Memory B cell (primary cell): ENCODE measurements at regions not wholly inside any gene's neighbourhood (a gene's known extent, or its start where the extent isn't known, plus 50 kb on each side); places are given as distances from the start of the nearest gene placed in this dataset.

Experiments
- ATAC-seq: fragments of 150-1000 bp; cut with Tn5 transposase; 2 replicates; pipeline ENCODE4 v1.10.0; 2021; ENCODE audit warnings: low read depth, mild to moderate bottlenecking, moderate library complexity
- DNase-seq, 2 donors: peaks; one replicate each; pipeline ENCODE4 v3.0.0; 2022; ENCODE audit warnings: low spot score in 2 of 2
- H3K27ac Mint-ChIP-seq: one replicate; pipeline ENCODE4 v1.8.0; 2022; ENCODE audit warnings: mild to moderate bottlenecking, moderate library complexity, mixed read lengths
- H3K27me3 Mint-ChIP-seq: one replicate; pipeline ENCODE4 v1.8.0; 2022; ENCODE audit warnings: mixed read lengths
- H3K36me3 Mint-ChIP-seq: one replicate; pipeline ENCODE4 v1.8.0; 2022; ENCODE audit warnings: mild to moderate bottlenecking, mixed read lengths
- H3K4me1 Mint-ChIP-seq: one replicate; pipeline ENCODE4 v1.8.0; 2022; ENCODE audit warnings: mixed read lengths
- H3K4me3 Mint-ChIP-seq: one replicate; pipeline ENCODE4 v1.8.0; 2022; ENCODE audit warnings: mild to moderate bottlenecking, moderate library complexity, mixed read lengths
- H3K9me3 Mint-ChIP-seq: one replicate; pipeline ENCODE4 v1.8.0; 2022; ENCODE audit warnings: mixed read lengths

DNA sequence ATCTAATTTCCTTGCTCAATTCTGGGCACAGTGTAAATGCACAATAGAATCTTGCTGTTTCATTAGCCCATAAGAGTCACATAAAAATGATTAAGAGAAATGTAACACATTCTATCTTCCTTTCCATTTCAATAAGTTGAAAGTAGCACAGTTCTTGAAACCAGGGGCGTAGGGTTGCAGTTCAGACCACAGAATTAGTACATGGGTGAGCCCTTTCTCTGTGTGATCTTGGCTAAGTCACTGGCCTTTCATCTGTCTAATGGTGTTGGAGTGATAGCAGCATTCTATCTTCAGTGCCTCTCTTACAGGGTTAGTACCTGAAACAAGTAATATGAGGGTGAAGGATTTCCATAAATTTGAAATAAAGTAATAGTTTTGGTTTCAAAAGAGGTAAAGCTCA is 445.3 kb upstream of the ZNF462 start:
- Mint-ChIP-seq H3K27me3 (no peaks in the 10 kb centered on the region), H3K9me3 (peaks cover 8% of the 10 kb centered on the region), H3K36me3 (no peaks in the 10 kb centered on the region), H3K4me3 (no peak overlapping the region), H3K4me1 (no peaks in the 10 kb centered on the region), H3K27ac (no peak overlapping the region)
- no peak for DNase-seq
- no peak for ATAC-seq

DNA sequence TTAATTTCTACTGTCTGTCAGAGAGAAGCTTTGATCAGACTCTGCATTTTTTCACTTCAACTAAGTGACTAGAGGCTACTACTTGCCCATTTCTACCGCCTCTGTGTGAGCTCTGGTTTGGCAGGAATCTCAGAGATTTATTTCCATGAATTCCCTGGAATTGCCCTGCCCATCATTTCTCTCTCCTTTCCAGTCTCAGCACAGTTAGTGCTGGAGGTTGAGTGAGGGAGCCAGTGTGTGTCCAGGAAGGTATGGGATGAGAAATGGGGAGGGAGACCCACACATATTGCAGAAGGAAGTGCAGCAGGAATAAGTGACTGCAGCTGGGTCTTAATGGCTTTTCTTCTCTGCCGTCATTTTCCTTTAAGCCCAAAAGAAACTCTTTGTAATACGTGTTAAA is 443.1 kb upstream of the ZNF462 start:
- no peaks in the 10 kb centered on the region for H3K36me3 Mint-ChIP-seq
- peaks cover 8% of the 10 kb centered on the region for H3K9me3 Mint-ChIP-seq
- no peak for DNase-seq
- H3K27ac Mint-ChIP-seq = no peak overlapping the region
- no peak for ATAC-seq
- H3K4me1 Mint-ChIP-seq = no peaks in the 10 kb centered on the region
- H3K27me3 Mint-ChIP-seq = peaks cover 4% of the 10 kb centered on the region
- H3K4me3 Mint-ChIP-seq = no peak overlapping the region

DNA sequence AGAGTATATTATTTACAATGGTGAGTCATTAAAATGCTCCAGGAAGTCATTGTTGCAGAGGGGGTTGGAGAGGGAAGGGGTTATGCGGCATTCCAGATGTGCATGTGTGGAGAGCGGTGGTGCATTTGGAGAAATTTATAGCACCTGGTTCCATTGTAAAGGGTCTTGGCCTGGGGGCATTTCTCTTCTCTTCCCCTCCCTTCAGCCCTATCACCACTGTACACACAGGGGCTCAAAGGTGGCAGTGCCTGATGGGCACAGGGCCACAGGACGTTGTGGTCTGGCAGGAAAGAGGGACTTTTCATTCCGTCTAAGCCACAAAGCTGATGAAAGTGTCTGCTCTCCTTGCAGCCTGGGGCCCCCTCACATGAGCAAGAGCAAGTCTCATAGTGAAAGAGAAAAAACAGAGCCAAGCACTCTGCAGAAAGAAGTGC is 442.4 kb upstream of the ZNF462 start:
- Mint-ChIP-seq H3K27me3 (peaks cover 4% of the 10 kb centered on the region), H3K27ac (no peak overlapping the region), H3K4me3 (no peak overlapping the region), H3K4me1 (no peaks in the 10 kb centered on the region), H3K36me3 (no peaks in the 10 kb centered on the region), H3K9me3 (peaks cover 8% of the 10 kb centered on the region)
- DNase-seq (no peak), ATAC-seq (no peak)

DNA sequence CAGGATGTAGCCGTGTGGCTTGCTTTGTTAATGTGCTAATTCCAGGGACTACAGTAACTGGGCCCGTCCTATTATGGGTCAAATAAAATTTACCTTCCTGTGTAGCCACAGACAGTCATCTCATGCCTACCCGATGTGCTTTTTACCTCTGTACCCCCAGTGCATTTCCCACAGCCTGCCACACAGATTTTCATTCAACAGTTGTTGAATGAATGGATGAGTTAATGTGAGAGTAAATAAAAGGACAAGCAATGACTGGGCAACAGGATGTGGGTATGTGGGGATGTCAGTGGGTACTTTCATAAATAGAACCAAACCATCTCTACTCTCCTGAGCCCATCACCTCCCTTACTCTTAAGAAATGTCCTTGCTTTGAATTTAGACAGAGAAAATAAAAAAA is 441.2 kb upstream of the ZNF462 start:
- H3K27me3 Mint-ChIP-seq = peaks cover 4% of the 10 kb centered on the region
- H3K4me3 Mint-ChIP-seq = no peak overlapping the region
- H3K9me3 Mint-ChIP-seq = peaks cover 7% of the 10 kb centered on the region
- ATAC-seq = no peak
- H3K36me3 Mint-ChIP-seq = no peaks in the 10 kb centered on the region
- DNase-seq = no peak
- no peak overlapping the region for H3K27ac Mint-ChIP-seq
- H3K4me1 Mint-ChIP-seq = no peaks in the 10 kb centered on the region

DNA sequence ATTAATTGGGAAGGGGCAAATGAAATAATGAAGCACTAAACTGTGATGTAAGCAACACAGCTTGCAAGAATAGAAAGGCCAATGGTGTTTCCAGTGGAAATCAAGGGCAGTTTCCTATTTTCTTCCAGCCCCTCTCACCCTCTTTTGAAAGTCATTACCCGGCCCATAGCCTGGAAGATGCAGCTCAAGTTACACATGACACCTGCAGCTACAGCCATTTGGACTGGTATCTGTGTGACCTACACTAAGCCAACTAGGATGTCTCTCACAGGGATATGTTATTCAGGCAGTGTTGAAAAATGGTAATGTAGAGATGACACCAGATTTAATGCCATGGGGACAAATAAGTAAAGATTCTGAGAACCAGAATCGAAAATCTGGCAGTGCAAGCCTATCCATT is 439.4 kb upstream of the ZNF462 start:
- ATAC-seq (no peak), DNase-seq (no peak)
- no peak overlapping the region for H3K27ac Mint-ChIP-seq
- no peak overlapping the region for H3K4me3 Mint-ChIP-seq
- peaks cover 4% of the 10 kb centered on the region for H3K27me3 Mint-ChIP-seq
- H3K9me3 Mint-ChIP-seq = peaks cover 7% of the 10 kb centered on the region
- H3K36me3 Mint-ChIP-seq = no peaks in the 10 kb centered on the region
- no peaks in the 10 kb centered on the region for H3K4me1 Mint-ChIP-seq

DNA sequence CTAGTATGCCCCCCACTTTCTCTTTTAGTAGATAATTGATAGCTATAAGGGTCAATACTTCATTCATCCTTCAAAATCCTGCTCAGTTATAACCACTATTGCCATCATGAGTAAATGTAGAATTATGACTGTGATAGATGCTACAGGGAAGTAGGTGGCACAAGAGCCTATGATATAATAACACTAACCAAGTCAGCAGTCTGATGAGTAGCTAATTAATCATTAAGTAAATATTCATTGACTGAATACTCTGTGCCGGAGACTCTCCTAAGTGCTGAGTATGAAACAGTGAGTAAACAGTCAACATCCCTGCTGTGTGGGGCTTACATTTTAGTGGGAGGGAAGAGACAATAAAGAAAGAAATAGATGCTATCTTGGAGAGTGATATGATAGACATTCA is 430.3 kb upstream of the ZNF462 start:
- H3K36me3 Mint-ChIP-seq = no peaks in the 10 kb centered on the region
- H3K27me3 Mint-ChIP-seq = no peaks in the 10 kb centered on the region
- ATAC-seq (no peak), DNase-seq (no peak)
- H3K4me3 Mint-ChIP-seq = no peak overlapping the region
- H3K4me1 Mint-ChIP-seq = no peaks in the 10 kb centered on the region
- peaks cover 8% of the 10 kb centered on the region for H3K9me3 Mint-ChIP-seq
- no peak overlapping the region for H3K27ac Mint-ChIP-seq

DNA sequence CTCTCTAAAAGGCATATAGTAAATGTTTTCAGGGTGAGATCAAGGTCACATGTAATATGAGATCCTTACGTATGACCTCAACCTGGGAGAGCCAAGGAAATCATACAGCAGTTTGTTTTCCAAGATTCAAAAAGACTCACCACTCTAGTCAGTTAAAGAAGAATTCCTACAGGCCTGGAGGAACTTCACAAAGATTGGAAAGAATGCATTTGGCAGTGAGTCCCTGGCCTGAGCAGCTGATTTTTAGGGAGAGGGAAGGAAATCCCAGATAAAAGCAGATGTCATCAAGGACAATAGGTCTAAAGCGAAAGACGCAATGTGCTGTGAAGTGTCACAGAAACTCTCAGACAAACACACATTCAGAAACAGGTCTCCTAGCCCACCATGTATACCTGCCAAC is 424.0 kb upstream of the ZNF462 start:
- H3K27ac Mint-ChIP-seq = no peak overlapping the region
- H3K4me1 Mint-ChIP-seq = no peaks in the 10 kb centered on the region
- no peak for DNase-seq
- no peaks in the 10 kb centered on the region for H3K36me3 Mint-ChIP-seq
- ATAC-seq = no peak
- H3K4me3 Mint-ChIP-seq = no peak overlapping the region
- H3K9me3 Mint-ChIP-seq = peaks cover 11% of the 10 kb centered on the region
- H3K27me3 Mint-ChIP-seq = no peaks in the 10 kb centered on the region

DNA sequence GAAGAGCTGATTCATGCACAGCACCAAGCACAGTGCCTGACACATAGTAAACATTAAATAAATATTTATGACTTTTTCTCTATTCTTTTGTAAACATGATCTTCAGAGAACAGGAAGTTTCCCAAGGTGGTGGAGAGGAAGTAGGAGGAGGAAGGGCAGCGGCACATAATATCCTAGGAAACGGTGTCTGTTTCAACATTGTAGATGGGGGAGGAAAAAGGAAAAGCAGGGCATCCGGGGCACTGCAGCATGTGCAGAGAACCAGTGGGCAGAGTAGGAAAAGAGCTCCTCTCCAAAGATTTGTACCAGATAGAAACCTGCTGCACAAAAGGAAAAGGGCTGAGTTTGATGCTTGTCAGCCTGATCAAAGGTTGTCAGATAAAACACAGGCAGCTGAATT is 421.7 kb upstream of the ZNF462 start:
- Mint-ChIP-seq H3K36me3 (no peaks in the 10 kb centered on the region), H3K27me3 (no peaks in the 10 kb centered on the region), H3K27ac (no peak overlapping the region), H3K9me3 (peaks cover 8% of the 10 kb centered on the region), H3K4me3 (no peak overlapping the region), H3K4me1 (no peaks in the 10 kb centered on the region)
- DNase-seq (no peak), ATAC-seq (no peak)

DNA sequence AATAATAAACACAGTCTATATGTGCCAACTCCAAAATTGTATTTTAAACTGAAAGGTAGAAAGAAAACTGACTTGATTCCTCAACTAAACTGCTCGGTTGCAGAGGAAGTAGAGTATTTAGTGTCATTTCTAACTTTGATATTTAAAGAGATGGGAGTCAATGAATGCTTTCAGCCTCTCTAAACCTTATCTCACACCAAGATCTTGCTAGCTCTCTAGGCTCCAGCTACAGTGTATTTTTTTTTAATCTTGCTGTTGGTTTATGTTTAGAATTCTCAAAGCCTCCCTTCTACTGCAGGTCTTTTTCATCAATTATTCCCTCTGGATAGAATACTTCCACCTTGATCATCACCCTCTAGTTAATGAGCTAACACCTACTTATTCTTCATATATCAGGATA is 419.4 kb upstream of the ZNF462 start:
- H3K4me1 Mint-ChIP-seq = no peaks in the 10 kb centered on the region
- H3K4me3 Mint-ChIP-seq = no peak overlapping the region
- H3K27me3 Mint-ChIP-seq = no peaks in the 10 kb centered on the region
- no peak for ATAC-seq
- H3K36me3 Mint-ChIP-seq = no peaks in the 10 kb centered on the region
- no peak overlapping the region for H3K27ac Mint-ChIP-seq
- H3K9me3 Mint-ChIP-seq = peaks cover 8% of the 10 kb centered on the region
- no peak for DNase-seq

DNA sequence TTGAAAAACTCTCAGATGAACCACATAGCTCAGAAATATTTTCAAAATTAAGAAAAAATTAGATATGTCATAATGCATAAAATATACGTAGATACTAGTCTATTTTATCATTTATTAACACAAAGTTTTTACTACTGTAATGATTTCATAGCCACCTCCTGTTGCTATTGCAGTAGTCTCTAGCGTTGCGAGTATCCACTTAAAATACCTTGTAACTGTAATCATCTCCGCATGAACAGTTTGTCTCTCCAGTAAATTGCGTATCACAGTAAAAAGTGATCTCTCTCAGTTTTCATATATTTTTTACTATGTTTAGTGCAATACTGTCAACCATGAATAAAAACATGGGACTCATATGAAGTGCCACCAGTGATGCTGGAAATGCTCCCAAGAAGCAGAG is 417.9 kb upstream of the ZNF462 start:
- DNase-seq = no peak
- Mint-ChIP-seq H3K27me3 (no peaks in the 10 kb centered on the region), H3K27ac (no peak overlapping the region), H3K36me3 (no peaks in the 10 kb centered on the region), H3K4me3 (no peak overlapping the region), H3K4me1 (no peaks in the 10 kb centered on the region), H3K9me3 (peaks cover 6% of the 10 kb centered on the region)
- ATAC-seq = no peak

DNA sequence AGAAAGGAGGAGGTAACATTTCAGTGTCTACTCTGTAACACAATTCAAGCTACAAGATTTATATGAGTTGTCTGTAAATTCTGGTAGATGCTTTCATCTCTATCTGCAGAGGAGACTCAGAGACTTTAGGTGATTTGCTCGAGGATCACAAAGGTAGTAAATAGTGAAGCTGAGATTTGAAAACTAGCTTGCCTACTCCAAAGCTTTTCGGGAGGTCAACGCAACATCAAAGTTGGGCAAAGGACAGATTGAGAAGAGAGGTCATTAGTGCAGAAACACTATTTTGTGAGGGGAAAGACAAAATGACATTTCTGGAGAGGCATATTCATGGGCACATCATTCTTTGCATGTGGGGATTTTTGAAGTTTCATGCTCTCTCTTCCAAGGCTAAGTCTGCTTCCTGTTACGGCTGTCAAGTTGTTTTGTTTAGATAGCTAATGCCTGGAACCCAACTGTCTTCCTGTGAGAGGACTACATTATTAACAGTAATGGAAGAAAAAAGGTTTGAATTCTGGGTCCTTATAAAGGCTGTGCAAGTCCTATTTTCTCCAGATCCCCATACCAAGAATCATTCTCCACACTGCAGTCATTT is 413.5 kb upstream of the ZNF462 start:
- ATAC-seq (no peak), DNase-seq (no peak)
- Mint-ChIP-seq H3K4me1 (no peaks in the 10 kb centered on the region), H3K36me3 (no peaks in the 10 kb centered on the region), H3K27ac (no peak overlapping the region), H3K9me3 (peaks cover 2% of the 10 kb centered on the region), H3K27me3 (no peaks in the 10 kb centered on the region), H3K4me3 (no peak overlapping the region)

DNA sequence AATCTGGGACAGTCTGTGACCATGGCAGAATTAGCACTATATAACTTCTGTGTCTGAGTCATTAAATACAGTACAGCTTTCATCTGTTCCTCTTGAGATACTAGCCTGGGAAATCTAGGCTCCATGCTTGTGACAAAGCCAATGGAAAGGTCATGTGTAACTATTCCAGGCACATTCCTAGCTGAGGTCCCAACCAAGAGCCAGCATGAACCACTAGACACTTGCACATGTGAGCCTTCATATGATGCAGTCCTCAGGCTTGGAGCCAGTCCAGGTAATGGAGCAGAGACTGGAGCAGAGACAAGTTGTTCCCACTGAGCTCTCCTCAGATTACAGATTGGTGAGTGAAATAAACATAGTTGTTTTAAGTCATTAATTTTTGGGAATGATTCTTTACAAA is 412.4 kb upstream of the ZNF462 start:
- DNase-seq = no peak
- H3K9me3 Mint-ChIP-seq = peaks cover 2% of the 10 kb centered on the region
- no peaks in the 10 kb centered on the region for H3K36me3 Mint-ChIP-seq
- no peak for ATAC-seq
- H3K4me1 Mint-ChIP-seq = no peaks in the 10 kb centered on the region
- H3K27me3 Mint-ChIP-seq = no peaks in the 10 kb centered on the region
- H3K4me3 Mint-ChIP-seq = no peak overlapping the region
- H3K27ac Mint-ChIP-seq = no peak overlapping the region

DNA sequence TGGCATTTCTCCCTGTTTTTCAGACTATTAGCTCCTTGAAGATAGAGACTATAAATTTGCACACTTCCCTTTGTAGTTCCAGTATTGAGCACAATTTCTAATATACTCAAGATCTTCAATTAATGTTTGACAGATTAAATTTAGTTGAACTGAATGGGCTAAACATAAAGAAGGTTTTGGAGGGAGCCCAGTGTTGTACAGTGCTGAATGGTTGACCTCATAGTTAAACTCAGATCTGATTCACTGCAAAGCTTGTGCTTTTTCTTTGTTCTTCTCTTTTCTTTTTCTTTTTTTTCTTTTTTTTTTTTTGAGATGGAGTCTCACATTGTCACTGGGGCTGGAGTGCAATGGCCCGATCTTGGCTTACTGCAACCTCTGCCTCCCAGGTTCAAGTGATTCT is 411.7 kb upstream of the ZNF462 start:
- no peak for DNase-seq
- H3K27ac Mint-ChIP-seq = no peak overlapping the region
- no peak for ATAC-seq
- no peak overlapping the region for H3K4me3 Mint-ChIP-seq
- H3K36me3 Mint-ChIP-seq = no peaks in the 10 kb centered on the region
- H3K9me3 Mint-ChIP-seq = peaks cover 4% of the 10 kb centered on the region
- H3K27me3 Mint-ChIP-seq = no peaks in the 10 kb centered on the region
- no peaks in the 10 kb centered on the region for H3K4me1 Mint-ChIP-seq

DNA sequence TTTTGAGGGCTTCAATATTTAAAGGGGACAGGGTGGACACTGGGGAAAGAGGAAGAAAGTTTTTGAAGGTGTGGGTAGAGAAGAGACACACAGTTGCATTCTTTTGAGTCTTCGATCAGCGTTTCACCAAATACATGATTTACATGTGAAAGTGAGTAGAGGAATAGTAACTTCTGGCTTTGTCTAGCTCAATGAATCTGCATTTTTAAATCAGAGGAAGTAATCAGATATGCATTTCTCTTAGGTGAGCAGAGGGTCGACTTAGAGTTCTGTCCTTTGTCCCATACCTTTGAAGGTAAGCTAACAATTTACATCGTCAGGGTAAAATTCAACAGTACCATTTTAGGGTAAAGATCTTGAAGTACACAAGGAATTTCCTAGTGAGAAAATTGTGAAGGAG is 406.4 kb upstream of the ZNF462 start:
- H3K4me1 Mint-ChIP-seq = no peaks in the 10 kb centered on the region
- no peak overlapping the region for H3K4me3 Mint-ChIP-seq
- no peak for DNase-seq

DNA sequence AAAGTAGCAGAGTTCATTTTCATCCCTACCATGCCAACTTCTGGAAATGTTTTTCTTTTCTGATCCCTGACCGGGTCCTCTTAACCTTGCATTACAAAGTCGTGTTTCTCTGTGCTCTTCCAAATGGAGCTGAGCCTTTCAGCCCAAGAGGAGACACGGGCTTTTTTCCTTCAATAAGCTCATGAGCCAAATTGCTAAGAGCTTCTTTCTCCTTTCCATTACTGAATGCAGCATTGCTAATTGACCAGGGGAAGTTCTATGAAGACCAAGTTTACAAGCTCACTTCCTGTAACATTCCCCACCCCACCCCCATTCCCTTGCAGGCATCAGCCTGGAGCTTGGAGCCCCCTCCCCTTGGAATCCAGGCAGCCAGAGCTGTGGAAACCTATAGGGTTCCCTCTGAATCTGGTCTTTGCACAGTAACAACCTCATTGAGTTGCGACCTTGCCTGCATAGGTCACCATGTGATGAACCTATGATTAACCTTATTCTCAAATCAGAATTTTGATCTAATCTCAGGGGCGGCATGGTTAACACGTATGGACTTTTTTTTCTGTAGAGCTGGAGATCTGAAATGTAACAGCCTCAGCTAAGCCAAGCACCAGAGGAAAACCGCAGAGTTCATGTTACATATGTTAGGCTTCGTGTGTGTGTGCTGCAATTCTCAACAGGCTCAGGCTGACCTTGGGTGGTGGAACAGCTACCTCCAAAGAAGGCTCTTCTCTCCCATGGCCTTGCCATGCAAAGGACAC is 395.7 kb upstream of the ZNF462 start:
- Mint-ChIP-seq H3K36me3 (no peaks in the 10 kb centered on the region), H3K27ac (no peak overlapping the region), H3K4me1 (no peaks in the 10 kb centered on the region), H3K27me3 (no peaks in the 10 kb centered on the region), H3K4me3 (no peak overlapping the region), H3K9me3 (peaks cover 4% of the 10 kb centered on the region)
- ATAC-seq (no peak), DNase-seq (no peak)

More for the DNA sequence above, 406.4 kb upstream of the ZNF462 start:
- Mint-ChIP-seq H3K27ac (no peak overlapping the region), H3K9me3 (peaks cover 8% of the 10 kb centered on the region), H3K36me3 (no peaks in the 10 kb centered on the region), H3K27me3 (no peaks in the 10 kb centered on the region)
- ATAC-seq = no peak
